GM19467 (cell line): ENCODE measurements at regions not wholly inside any gene's neighbourhood (a gene's known extent, or its start where the extent isn't known, plus 50 kb on each side); places are given as distances from the start of the nearest gene placed in this dataset.
A peak's percentile ranks its signal among the peaks of the same experiment; 100 is the strongest.

Experiments used
- ATAC-seq: cut with Tn5 transposase; IDR thresholded peaks from one replicate; pipeline ENCODE4 v1.9.1; 2021; ENCODE audit warnings: mild to moderate bottlenecking, moderate library complexity; ENCODE audit not compliant: unreplicated experiment

GRCh38 chr13:84272877-84273562 is 390.7 kb upstream of the SLITRK1 start:
- ATAC-seq: no peak

- no peak for ATAC-seq
These were observed 383.0 kb upstream of the SLITRK1 start for GRCh38 chr13:84265257-84265764.

DNA sequence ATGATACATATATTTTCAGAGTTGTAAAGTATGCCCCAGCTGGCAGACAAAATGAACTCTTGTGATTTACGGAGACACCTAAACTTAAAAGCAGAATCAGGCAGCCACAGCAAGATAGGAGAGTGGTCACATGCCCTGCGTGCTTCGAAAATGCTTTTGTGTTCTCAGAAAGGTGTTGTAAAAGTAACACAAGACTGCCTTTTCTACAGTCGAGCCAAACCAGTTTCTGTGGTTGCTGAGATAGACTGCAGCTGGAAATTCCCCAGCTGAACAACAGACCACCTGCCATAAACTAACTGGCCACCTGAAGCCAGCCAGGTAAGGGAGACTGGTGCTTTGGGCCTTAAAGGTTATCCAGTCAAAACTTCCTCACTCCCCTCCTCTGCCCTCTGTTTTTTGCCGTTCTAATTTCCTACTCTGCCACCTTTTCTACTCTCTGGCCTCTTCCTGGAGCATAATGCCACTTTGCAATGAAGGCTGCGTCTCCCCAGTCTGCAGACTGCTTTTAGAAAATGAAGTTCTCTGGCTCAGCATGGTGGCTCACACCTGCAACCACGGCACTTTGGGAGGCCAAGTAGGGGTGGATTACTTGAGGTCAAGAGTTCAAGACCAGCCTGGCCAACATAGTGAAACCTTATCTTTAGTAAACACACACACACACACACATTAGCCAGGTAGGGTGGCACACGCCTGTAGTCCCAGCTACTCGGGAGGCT is 381.2 kb upstream of the SLITRK1 start:
- ATAC-seq: no peak

GRCh38 chr13:84255226-84255797 is 373.0 kb upstream of the SLITRK1 start:
- no peak for ATAC-seq

DNA sequence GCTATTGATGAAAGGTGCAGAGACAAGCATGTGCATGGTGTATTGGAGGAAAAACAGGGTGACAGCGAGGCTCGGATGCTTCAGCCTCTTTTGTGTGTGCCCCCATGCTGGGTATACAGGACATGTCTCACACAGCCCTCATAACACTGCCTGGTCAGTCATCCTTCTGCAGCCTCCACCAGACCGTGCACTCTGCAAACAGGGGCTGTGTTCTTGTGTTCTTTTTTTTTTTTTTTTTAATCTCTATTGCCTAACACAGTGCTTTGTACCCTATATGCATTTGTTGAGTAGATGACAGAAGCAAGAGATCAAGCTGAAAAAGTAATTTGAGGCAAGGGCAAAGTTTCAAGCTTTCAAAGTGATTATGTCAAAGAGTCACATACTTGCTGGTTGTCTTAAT is 367.2 kb upstream of the SLITRK1 start:
- no peak for ATAC-seq

DNA sequence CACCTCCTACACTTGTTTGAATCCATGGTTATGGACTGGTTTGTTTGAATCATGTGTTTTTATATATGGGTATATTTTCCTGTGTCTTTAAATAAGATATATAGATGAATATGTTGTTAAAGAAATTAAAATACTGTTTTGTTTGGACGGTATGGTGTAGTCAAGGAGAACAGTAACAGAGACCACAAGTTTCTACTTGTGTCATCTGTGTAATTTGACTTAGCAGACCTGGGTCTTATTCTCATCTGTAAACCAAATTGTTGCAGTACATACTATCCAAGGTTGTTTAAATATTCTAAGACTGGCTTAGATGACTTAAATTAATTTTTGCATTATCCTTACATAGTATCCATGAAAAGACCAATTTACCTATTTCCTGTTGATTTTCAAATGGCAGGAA is 361.1 kb upstream of the SLITRK1 start:
- ATAC-seq: no peak

- ATAC-seq: no peak
These were observed 356.8 kb upstream of the SLITRK1 start for GRCh38 chr13:84239032-84239431.

DNA sequence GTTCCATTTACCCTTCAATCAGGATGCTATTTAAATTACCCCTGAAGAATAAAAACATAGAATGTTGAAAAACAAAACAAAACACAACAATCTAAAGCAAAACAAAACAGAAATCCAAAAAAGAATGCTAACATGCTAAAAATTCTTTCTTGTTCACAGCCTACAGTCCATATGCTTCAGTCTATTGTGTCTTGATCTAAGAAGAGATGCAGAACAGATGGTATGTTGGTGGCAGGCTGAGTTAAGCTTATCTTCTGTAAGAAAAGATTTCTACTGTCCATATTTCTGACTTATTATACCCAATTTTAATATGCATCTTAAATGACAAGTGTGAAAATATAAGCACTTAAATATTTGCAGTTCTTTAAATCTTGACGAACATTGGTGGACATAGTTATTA is 356.1 kb upstream of the SLITRK1 start:
- no peak for ATAC-seq

GRCh38 chr13:84237143-84237542 is 354.9 kb upstream of the SLITRK1 start:
- no peak for ATAC-seq

DNA sequence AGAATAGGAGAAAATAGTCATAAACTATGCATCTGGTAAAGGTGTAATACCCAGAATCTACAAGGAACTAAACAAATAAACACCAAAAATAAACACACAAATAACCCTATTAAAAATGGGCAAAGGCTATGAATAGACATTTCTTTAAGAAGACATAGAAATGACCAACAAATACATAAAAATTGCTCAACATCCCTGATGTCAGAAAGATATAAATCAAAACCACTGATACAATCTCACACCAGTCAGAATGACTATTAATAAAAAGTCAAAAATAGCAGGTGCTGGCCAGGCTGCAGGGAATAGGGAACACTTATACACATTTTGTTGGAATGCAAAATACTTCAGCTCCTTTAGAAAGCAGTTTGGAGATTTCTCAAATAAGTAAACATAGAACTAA is 352.1 kb upstream of the SLITRK1 start:
- no peak for ATAC-seq

- ATAC-seq: no peak
These were observed 348.3 kb upstream of the SLITRK1 start for GRCh38 chr13:84230568-84230967.

GRCh38 chr13:84211048-84211447 is 328.8 kb upstream of the SLITRK1 start:
- ATAC-seq: no peak

DNA sequence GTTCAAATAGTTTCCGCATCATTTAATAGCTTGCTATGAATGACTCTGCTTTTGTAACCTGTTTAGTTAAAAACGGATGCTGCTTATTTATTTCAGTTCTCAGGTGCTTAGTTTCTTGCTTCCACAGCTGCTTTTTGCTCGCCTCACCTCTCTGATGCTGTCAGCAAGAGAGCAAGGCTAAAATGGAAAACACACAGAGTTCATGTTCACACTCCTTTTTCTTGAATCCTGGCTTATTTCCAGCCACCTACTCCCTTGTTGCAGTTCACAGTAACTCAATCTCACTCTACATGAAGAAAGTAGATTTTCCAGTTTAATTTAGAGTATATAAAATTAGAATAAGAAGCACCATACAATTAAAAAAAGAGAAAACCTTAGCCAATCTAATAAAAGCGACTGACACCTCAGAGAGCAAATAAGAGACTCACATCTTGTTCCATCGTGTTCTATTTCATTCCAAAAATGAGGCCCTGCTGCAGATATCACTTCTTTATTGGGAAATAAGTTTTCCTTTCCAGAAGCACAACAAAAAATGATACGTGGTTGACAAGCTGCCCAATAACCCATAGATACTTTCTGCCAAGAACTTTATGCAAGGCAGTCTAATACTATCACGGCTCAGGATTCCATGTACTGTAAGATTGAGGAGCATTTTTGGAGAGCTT is 326.1 kb upstream of the SLITRK1 start:
- no peak for ATAC-seq

DNA sequence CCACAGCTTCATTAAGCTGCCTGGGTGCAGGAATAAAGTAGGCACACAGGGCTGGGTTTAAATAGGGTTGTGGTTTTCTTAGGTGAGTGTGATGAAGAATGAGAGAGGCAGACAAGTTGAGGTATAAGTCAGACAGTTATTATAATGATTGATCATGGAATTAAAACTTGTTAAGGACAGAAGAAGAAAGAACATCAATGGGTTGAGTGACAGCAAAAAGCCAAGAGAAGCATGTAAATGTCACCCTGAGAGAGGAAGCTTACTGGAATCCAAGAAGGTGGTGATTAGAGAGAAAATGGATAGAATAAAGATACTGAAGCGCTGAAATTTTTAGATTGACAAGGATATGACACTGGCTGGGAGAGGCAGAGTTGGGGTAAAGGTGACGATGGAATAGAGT is 325.2 kb upstream of the SLITRK1 start:
- no peak for ATAC-seq

DNA sequence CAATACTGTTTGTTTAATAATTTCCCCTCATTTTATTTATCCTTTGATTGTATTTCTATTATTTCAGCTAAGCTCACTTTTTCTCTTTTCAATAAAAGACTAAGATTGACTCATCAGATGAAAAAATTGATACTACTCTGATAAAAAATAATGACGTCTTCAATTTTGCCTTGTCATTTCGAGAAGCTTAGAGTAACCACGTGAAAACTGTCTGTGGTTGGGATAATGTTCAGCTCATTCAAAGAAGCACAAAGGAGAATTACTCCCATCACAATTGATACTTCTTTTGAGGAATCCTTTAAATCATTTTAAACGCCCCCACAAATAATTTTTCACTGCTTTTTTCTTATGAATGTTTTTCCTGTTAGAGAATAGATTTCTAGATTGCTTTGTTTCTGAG is 318.7 kb upstream of the SLITRK1 start:
- ATAC-seq: no peak

DNA sequence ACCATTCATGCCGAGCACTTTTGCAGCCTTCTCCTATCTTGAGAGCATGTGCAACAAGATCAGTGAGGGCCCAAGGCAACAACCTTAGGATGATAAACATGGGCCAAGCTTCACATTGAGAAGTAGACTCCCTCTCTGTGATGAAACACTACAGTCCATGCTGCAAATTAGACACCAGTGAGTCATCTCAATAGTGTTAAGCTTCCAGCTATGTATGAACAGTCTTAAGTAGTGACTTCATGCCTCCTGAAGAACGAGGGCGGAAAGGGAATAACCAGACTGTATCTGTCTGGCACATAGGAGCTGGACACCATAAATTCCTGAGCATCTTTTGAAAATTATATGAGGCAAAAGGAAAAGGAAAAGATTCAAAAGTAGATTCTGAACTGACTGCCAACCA is 309.9 kb upstream of the SLITRK1 start:
- ATAC-seq: no peak

- ATAC-seq: no peak
These were observed 308.9 kb upstream of the SLITRK1 start for GRCh38 chr13:84191139-84191538.

- no peak for ATAC-seq
These were observed 305.4 kb upstream of the SLITRK1 start for GRCh38 chr13:84187626-84188025.

- ATAC-seq: no peak
These were observed 257.4 kb upstream of the SLITRK1 start for GRCh38 chr13:84139561-84140158.

- peak; percentile 97 for ATAC-seq
These were observed 255.0 kb upstream of the SLITRK1 start for GRCh38 chr13:84137292-84137691.

GRCh38 chr13:84136582-84136981 is 254.3 kb upstream of the SLITRK1 start:
- ATAC-seq: no peak
